ENCODE measurements at regions not wholly inside any gene's neighbourhood (a gene's known extent, or its start where the extent isn't known, plus 50 kb on each side); places are given as distances from the start of the nearest gene placed in this dataset.

- TF ChIP-seq, protein P1, sequence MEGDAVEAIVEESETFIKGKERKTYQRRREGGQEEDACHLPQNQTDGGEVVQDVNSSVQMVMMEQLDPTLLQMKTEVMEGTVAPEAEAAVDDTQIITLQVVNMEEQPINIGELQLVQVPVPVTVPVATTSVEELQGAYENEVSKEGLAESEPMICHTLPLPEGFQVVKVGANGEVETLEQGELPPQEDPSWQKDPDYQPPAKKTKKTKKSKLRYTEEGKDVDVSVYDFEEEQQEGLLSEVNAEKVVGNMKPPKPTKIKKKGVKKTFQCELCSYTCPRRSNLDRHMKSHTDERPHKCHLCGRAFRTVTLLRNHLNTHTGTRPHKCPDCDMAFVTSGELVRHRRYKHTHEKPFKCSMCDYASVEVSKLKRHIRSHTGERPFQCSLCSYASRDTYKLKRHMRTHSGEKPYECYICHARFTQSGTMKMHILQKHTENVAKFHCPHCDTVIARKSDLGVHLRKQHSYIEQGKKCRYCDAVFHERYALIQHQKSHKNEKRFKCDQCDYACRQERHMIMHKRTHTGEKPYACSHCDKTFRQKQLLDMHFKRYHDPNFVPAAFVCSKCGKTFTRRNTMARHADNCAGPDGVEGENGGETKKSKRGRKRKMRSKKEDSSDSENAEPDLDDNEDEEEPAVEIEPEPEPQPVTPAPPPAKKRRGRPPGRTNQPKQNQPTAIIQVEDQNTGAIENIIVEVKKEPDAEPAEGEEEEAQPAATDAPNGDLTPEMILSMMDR (IDR thresholded peaks at IDR 0.05 in 2 of 3, conservative IDR thresholded peaks at IDR 0.05 in 1 of 3; ENCODE audit: borderline replicate concordance in 1 of 3, insufficient read depth in 1 of 3, low read depth in 2 of 3, low read length in 2 of 3): no peak
- TF ChIP-seq POLR2A (IDR thresholded peaks at IDR 0.05; ENCODE audit: borderline replicate concordance, extremely low read depth, insufficient read depth, insufficient read length): no peak
- TF ChIP-seq POLR2AphosphoS5 (IDR thresholded peaks at IDR 0.05; ENCODE audit: low read depth, low read length): no peak
- no peak for TF ChIP-seq CBX3 (IDR thresholded peaks at IDR 0.05; ENCODE audit: low read depth)
- no peak for TF ChIP-seq YY1 (IDR thresholded peaks at IDR 0.05; ENCODE audit: extremely low read depth, insufficient replicate concordance, low read depth, low read length)
- no peak for TF ChIP-seq JUND (IDR thresholded peaks at IDR 0.05)
Measured at GRCh38 chr9:28410411-28410810, 837.1 kb upstream of the C9orf72 start.
